Epithelial cell of prostate (primary cell): ENCODE measurements at regions not wholly inside any gene's neighbourhood (a gene's known extent, or its start where the extent isn't known, plus 50 kb on each side); places are given as distances from the start of the nearest gene placed in this dataset.
"Not testable (repeated sequence)": the region's sequence is repeated elsewhere in the genome, so short reads cannot be mapped to it uniquely, and the experiment has no call there.

Experiments
- DNase-seq: peaks from one replicate; pipeline ENCODE4 v3.0.0-alpha.2; 2011; ENCODE audit warnings: low read depth, low spot score
- H3K27ac ChIP-seq: fragments of 450-650 bp; 2 replicates; pipeline ENCODE4 v1.5.1; 2017; ENCODE audit warnings: mild to moderate bottlenecking

GRCh38 chr1:29625084-29625420 lies 388.7 kb downstream of the PTPRU start:
- no peak for DNase-seq
- no peak overlapping the region for H3K27ac ChIP-seq

DNA sequence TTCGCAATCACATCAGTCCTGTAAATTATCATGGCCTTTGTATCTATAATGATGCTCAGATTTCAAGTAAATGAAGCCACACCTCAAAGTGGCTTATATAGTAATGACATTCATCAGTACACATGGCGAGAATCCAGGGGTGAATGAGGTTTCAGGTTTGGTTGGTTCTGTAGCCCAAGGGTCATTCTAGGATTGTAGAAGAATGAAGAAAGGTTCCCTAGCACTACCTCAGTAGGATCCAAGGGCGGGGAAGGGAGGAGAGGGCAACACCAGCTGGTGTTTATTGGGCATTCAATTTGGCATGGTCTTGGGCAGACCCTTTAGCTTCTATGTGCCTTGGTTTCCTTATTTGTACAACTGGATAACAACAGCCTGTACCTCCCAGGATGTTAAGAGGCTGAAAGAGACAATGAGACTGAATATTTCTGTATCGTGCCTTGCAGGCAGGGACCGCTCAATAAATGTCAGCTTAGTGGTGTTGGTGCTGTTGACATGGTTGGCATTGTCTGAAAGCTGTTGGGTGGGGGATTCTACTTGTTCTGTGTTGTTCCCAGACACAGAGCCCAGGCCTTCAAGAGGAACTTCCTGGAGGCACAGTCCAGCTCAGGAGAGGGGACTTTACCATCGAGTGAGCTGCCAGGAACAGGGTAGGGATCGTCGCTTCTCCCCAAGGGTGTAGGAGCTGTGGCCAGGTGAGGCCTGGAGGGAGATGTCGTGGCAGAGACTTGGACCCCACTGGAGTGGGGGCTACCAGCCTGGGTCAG lies 388.2 kb downstream of the PTPRU start:
- DNase-seq: no peak
- H3K27ac ChIP-seq: no peak overlapping the region

DNA sequence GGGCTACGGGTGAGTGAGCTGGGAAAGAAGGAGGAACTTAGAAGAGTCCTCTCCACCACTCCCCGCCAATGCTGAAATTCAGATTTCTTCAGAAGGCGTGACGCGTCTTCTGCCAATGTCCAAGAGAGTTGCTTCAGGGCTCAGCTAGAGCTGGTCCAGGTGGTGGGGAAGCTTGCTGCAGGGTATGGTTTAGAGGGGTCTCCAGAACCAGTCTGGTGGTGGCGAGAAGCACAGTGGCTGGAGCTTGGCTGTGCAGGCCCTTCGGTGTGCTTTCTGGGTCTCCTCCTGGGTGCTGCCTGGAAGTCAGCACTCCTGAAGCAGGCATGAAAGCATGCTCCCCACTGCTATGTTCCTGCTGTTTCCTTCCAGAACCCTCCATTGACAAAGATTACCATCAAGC lies 387.2 kb downstream of the PTPRU start:
- no peak overlapping the region for H3K27ac ChIP-seq
- no peak for DNase-seq

DNA sequence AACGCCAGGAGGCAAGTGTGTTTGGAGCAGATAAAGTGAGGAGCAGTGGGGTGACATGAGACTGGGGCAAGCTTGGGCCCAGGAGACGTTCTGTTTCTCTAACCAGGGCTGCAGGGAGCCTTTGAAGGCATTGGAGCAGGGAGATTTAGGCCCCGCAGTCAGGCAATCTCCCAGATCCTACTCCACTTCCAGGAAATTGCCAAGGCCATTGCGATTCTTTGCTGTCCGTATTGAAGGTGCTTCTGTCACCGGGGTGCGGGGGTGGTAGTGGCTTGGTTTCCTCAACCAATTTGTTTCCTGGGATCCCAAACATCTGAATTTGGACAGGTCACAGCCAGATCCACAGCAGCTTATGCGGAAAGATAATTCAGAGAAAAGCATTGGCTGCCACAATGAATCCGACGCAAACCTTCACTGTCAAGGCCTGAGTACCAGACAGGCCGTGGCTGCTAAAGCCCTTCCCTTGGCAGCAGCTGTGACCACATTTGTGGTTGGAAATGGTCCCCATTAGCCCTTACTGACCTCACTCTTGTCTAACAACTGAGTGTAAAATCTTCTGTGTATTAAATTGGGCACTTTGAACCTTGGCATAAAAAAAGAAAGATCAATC lies 385.6 kb downstream of the PTPRU start:
- H3K27ac ChIP-seq: no peak overlapping the region
- DNase-seq: no peak

- H3K27ac ChIP-seq: no peak overlapping the region
- DNase-seq: no peak
These were observed 384.3 kb downstream of the PTPRU start for GRCh38 chr1:29620631-29621030.

DNA sequence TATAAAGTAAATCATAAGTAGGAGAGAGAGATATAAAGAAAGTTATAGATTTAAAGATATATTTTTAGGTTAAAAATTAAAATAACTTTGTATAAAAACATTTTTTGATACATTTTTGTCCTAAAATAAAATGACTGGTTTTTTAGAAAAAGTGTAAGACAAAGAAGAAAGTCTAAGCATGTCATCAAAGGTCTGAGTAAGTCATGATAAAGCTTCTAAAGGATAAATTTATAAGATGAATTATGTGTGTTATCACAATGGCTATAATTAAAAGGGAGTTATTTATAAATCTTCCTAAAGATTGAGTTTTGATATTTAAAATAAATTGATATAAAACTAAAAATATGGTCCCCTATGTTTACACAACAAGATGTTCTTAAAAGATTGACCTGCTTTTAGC lies 370.9 kb downstream of the PTPRU start:
- no peak overlapping the region for H3K27ac ChIP-seq
- no peak for DNase-seq

DNA sequence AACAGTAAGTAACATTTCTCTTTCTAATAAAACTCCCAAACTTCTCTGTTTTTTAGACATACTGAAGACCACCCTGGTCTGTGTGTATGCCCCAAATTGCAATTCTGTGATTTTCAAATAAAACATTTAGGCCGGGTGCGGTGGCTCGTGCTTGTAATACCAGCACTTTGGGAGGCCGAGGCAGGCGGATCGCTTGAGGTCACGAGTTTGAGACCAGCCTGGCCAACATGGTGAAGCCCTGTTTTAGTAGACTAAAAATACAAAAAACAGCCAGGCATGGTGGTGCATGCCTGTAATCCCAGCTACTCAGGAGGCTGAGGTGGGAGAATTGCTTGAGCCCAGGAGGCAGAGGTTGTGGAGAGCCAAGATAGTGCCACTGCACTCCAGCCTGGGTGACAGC lies 368.5 kb downstream of the PTPRU start:
- DNase-seq, H3K27ac ChIP-seq: not testable (repeated sequence)

- DNase-seq: no peak
- no peak overlapping the region for H3K27ac ChIP-seq
These were observed 367.3 kb downstream of the PTPRU start for GRCh38 chr1:29603622-29604021.

DNA sequence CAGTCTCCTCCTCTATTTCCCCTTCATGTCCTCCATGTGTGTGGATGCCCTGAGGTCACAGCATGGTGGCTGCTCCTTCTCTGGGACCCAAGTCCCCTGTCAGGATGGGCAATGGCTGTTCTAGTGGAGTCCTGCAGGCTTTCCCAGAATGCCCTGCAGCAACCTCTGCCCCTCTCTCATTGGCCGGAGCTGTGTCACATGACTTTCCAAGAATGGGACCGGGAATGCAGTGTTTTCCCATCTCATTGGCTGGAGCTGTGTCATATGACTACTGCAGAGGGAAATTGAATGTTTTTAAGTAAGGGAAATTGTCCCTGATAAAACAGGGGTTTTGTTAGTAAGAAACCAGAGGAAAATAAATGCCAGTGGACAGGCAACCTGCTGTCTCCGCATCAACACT lies 365.9 kb downstream of the PTPRU start:
- no peak for DNase-seq

GRCh38 chr1:29601021-29601420 lies 364.7 kb downstream of the PTPRU start:
- DNase-seq: no peak
- H3K27ac ChIP-seq: no peak overlapping the region

More for the DNA sequence above, 365.9 kb downstream of the PTPRU start:
- no peak overlapping the region for H3K27ac ChIP-seq

DNA sequence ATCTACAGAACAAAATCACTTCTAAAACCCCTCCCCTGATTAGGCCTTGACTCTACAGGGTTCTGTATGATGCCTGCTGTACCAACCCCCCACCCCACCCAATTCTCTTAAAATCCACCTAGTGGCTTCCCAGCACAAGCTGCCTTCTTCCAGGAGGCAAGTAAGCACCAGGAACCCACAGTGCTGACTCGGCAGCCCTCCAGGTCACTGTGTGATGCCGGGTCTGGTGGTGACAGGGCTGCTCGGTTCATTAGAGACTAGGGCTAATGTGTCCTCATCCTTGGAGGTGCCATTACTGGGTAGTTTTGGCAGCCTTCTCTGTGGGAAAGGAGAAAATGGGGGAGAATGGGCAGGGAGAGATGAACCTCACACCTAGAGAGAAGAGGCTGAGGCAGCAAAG lies 363.5 kb downstream of the PTPRU start:
- DNase-seq: no peak
- no peak overlapping the region for H3K27ac ChIP-seq

GRCh38 chr1:29599071-29599470 lies 362.7 kb downstream of the PTPRU start:
- H3K27ac ChIP-seq: no peak overlapping the region
- DNase-seq: no peak

DNA sequence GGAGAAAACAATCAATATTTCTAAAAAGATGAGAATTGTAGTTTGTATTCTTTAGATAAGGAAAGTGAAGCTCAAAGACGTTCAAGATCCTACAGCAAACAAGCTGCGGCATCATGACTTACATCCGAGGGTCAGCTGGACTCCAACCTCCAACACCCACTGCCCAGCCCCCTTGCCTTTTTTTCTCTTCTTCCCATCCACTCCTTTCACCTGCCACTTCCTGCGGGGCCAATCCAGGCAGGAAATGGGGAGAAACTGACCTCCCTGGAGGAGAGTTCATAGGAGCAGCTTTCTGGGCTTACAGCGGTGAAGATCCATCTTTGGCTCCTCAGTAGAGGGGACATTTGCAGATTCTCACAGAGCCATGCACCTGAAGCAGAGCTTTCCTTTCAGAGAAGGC lies 361.5 kb downstream of the PTPRU start:
- no peak for DNase-seq
- H3K27ac ChIP-seq: no peak overlapping the region

GRCh38 chr1:29593601-29594382 lies 357.5 kb downstream of the PTPRU start:
- no peak overlapping the region for H3K27ac ChIP-seq
- no peak for DNase-seq

GRCh38 chr1:29592731-29593130 lies 356.4 kb downstream of the PTPRU start:
- no peak overlapping the region for H3K27ac ChIP-seq
- DNase-seq: no peak

- DNase-seq: no peak
- no peak overlapping the region for H3K27ac ChIP-seq
These were observed 355.9 kb downstream of the PTPRU start for GRCh38 chr1:29592261-29592615.

DNA sequence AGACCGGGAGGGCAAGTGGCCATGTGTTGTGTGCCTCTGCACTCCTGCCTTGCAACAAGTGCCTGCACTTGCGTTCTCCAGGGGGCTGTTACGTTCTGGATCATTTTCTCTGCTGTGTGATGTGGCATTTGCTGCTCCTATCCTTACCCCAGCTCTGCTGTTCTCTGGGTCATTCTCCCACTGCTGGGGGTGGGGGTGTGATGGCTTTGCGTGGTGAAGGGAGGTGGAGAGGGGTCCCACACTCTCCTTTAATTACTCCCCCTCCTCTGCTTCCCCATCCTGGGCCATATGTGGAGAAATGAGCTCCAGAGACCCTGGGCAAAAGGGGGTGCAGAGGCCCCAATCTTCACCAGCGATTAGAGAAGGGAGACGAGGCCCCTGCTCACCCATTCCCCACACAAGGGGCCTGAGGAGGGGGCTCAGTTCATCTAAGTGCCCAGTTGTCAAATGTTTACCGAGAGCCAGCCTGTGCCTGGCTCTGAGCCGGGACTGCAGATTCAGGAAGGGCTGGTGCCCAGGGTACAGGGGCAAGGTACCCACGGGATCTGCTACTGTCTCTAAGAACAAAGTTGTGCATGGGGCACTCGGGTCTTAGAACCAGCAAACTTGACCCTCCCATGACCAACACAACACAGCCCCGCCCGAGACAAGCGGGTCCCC lies 355.4 kb downstream of the PTPRU start:
- DNase-seq: no peak
- peak overlapping the region; percentile 34 for H3K27ac ChIP-seq

DNA sequence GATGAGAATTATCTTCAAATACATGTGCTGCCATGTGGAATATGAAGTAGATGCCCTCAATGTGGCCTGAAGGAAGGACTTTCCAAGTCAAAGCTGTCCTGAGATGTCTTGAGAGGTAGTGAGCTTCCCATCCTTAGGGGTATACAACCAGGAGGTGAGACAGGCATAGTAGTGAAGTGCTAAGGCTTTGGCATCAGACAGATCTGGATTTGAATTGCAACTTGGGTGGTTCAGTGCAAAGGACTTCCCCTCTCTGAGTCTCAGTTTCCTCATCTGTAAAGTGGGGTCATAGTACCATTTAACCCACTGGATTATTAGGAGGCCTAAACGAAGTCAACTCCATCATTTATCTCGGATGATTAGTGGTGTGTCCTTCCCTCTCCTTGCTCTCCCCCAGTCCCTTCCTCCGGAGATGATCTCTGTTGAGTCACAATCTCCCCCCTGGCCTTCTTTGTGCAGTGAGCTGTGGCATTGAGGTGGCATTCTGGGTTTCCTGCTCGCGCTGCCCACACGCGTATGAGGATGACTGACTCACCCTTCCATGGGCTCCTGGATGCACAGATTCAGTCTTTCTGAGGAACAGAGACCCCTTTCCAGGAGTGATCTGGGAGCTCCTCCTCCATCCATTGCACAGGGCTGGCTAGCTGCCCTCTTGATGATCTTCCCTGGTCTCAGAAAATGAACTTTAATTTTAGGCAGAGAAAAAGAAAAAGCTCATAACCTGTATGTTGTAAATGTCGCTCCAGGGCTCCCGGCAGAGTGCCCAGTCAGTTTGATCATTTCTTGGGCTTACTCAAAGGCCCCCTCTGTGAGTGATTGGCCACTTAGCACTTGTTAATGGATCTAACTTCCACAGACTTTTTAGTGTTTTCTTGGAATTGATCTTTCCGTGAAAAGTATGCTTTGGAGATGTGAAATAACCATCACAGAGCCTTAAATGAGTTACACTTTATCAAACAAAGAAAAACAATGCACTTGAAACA lies 354.6 kb downstream of the PTPRU start:
- H3K27ac ChIP-seq: peak overlapping the region; percentile 34
- DNase-seq: no peak

DNA sequence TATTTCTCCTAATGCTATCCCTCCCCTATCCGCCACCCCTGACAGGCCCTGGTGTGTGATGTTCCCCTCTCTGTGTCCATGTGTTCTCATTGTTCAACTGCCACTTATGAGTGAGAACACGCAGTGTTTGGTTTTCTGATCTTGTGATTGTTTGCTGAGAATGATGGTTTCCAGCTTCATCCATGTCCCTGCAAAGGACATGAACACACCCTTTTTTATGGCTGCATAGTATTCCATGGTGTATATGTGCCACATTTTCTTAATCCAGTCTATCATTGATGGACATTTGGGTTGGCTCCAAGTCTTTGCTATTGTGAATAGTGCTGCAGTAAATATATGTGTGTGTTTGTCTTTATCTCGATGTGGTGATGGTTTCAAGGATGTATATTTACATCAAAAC lies 353.4 kb downstream of the PTPRU start:
- not testable (repeated sequence) for H3K27ac ChIP-seq, DNase-seq
